Astrocyte of the hippocampus (primary cell): ENCODE measurements at regions not wholly inside any gene's neighbourhood (a gene's known extent, or its start where the extent isn't known, plus 50 kb on each side); places are given as distances from the start of the nearest gene placed in this dataset.

Source experiments
- DNase-seq: peaks from one replicate; pipeline ENCODE4 v3.0.0; 2011; ENCODE audit warnings: low read depth, low spot score

DNA sequence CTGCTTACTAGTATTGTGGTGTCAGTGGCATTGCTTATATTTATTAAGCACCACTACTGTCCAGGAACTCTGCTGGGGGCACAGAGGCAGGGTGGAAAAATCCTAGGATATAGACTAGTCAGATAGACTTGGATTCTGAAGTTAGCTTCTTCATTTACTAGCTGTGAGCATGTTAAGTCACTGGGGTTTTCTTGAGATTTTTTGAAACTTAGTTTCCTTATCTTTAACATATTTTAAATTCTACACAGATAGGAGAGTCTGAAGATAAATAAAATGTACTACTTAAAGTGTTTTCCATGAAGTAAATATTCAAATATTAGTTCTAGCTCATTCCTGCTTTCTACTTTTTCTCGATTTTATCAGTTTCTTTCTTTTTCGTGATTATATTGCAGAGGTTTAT lies 196.9 kb upstream of the GRID2 start:
- no peak for DNase-seq

DNA sequence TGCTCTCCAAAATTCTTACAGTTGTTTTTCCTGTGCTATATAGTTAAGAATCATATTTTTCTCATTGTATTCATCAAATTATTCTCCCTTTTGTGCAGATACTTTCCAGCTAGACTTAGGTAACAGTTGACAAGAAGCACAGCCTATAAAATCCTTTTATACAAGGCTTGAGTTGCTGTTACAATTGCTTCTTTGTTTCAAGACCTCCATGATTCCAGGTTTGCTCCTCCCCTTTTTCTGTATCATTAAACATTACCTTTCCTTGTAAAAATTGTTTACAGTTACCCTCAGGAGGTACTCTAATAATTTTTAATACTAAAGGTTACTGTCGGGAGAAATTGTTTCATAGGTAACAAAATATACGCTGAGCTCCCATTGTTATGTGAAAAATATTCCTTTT lies 192.3 kb upstream of the GRID2 start:
- DNase-seq, result no peak

DNA sequence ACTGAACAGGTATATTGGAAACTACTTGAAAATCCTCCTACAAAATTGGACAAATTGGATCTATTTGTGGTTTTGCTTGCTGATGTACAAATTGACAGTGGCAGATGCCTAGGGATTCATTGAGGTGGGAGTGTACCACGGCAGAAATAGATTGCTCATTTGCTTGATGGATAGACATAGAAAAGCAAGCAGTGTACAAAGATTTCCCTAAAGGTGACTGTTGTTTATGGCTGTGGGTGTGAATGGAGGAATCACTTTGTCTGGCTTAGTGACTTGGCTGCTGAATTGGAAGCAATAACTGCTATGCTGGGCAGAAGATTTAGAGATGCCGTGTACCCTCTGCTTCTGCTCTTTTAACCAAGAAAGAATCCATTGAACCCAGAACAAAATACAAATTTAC lies 191.0 kb upstream of the GRID2 start:
- DNase-seq, result no peak

DNA sequence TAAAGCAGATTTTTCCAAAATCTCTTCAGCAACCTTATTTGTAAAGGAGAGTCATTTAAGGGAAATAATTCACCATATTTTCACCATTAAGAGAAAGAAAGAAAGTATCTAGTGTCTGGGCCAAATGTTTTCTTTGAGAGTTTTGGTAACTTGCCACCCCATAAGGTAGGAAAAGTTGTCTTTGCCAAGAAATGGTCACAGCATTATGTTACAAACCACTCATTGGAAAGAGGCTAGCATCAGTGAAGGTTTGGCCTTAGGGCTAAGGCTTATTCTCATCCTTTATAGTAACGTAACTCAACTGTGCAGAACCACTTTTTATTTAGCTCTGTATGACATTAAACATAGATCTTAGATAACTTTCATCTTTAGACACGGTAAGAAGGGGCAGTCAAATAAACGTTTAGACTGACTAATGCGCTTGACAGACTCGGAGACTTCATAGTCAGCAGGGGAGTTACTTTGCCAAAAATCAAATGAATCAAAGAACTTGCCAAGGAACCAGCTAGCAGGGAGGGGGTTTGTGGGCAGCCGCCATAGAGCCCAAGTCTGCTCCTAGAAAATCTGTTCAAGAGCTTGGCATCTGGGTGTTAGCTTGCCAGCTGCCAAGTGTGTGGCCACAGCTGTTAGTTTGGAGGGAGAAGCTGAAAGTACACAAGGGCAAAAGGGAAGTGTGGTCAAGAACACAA lies 182.8 kb upstream of the GRID2 start:
- peak; percentile 86 for DNase-seq

DNA sequence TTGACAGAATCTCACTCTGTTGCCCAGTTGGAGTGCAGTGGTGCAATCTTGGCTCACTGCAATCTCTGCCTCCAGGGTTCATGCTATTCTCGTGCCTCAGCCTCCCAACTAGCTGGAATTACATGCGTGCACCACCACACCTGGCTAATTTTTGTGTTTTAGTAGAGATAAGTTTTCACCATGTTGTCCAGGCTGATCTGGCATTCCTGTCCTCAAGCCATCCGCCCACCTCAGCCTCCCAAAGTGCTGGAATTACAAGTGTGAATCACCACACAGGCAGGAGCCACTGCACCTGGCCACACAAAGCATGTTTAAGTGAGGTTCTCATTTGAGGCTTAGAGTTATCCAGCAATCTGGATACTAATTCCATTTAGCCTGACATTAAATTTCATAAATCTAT lies 180.9 kb upstream of the GRID2 start:
- DNase-seq, result no peak

DNA sequence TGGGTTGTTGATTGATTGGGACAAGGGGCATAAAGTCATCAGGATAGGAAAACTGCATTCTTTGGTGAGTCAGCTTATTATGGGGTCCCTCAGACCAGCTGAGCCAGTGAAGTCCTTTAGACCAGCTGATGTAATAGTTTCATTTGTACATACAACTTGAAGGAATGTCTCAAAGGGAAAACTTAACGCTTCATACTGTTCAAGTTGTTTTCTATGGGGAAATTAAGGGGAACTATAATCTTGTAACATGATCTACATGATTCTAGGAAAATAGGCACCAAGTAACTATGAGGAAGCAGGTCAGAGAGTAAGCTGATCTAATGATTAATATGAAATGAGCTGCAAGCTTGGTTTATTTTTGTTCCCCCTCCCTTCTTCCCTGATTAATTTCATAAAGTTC lies 175.1 kb upstream of the GRID2 start:
- no peak for DNase-seq

DNA sequence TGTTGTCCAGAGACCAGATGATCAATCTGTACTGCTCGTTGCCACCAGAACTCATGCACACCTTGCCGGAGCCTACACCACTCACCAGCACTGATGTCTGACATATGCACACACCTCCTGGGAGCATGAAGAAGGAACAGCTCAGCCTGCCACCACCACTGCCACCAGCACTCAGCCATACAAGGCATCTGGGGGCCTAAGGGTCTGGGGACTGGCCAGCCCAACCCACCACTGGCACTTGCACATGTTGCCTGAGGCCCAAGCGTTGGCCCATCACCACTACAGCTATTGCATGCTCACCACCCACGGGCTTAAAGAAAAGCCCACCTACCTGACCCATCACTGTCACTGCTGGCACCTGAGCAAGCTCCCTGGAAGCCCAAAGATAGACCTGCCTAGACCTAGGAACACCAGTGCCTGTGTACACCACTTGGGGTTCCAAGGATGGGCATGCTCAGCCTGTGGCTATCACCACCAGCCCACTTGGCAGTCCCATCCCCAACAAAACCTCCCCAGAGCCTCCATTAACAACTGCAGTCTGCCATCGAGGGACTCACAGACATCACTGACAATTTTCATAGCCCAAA lies 174.3 kb upstream of the GRID2 start:
- no peak for DNase-seq

DNA sequence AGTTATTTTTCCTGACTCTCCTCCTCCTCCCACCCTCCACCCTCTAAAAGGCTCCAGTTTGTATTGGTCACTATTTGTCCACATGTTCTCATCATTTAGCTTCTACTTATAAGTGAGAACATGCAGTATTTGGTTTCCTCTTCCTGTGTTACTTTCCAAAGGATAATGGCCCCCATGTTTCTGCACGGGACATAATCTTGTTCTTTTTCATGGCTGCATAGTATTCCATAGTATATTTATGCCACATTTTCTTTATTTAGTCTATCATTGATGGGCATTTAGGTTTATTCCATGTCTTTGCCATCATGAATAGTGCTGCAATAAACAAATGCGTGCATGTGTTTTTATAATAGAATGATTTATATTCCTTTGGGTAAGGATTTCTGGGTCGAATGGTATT lies 167.3 kb upstream of the GRID2 start:
- DNase-seq, result no peak

DNA sequence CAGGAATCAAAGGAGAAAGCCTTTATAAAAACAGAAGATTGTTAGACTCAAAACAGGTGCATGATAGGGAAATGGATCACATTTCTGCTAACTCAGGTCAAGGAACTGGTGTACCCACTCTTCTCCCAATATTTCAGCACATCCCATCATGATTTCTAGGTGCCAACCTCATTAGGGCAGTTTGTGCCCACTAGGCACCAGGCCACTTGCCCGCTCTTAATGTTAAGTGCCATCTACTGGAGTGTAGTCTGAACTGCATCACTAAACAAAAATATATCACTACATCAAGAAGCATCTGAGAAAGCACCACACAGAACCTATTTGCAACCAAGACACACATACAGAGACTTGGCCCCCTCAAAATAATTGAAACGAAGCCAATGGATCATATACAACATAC lies 140.4 kb upstream of the GRID2 start:
- DNase-seq, result peak; percentile 2

DNA sequence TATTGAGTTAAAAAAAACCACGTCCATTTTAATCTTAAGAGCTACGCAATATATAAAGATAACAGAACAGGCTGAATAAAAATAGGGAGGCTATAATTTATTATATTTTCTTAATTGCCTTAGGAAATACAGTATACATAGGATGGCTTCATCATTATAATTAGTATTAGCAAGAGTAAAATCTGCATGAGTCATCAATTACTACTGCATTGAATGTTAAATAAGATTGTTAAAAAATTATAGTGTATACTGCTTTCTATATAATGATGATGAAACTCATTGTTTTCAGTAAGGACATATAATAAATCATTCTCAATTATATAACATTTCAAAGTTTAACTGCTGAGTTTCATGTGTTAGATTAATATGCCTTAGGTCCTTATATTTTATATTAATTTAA lies 133.4 kb upstream of the GRID2 start:
- DNase-seq, result no peak

DNA sequence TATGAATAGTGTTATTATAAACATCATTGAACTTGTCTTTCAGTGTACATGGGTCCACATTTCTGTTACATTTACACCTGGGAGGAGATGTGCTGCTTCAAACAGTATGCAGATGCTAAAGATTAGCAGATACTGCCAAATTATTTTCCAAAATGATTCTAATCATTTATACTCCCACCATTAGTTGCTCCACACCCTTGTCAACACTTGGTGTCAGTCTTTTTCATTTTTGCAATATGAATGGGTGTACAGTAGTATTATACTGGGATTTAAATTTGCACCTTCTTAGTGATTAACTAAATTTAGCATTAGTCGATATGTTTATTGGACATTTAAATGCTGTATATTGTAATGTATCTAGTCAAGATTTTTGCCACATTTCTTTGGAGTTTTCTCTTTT lies 131.6 kb upstream of the GRID2 start:
- DNase-seq, result no peak

DNA sequence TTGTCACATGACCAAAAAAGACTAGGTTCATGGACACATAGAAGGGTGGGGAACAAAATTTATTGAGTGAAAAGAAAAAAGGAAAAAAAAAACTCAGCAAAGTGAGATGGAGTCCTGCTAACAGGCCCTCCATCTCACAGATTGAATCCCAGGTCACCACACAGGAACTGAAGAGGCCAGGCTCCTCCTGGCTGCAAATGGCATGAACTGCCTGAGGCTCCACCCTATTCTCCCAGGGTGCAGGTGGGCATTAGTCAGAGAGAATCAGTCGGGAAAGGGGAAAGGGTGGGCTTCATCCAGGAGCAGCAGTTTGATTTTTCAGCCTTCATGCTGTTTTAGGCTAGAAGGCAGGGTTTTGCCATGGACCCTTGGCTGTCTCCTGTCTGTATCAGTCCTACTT lies 128.5 kb upstream of the GRID2 start:
- DNase-seq, result no peak

DNA sequence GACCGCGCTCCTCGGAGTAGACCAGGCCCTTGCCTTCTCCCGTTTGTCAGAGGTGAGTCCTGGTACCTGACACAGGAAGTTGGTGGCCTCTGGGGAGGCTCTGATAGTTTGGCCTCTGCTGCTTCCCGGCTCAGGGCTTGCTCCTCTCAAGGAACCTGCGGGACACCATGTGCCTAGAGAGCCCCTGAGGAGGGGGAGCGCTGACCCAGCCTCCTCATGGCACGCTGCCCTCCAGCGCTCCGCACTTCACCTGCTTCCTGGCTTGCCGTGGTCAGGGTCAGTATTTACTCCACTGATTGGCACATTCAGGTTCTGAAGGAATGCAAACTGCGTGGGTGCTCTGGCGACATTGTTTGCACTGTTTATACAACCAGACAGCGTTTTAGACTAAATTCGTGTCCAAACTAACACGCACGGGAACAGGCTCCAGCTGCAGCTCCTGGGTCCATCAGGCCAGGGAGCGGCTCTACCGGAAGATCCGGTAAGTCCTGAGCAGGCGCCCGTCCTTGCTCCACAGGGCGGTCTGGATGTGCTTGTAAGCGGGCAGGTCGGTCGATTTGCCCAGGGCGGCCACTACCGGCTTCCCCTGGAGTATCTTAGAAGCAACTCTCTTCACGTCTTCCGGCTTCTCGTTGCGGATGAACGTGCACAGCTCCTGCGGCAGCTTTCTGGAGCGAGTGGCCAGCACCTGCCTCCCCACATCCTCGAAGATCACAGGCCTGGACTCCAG lies 121.6 kb upstream of the GRID2 start:
- DNase-seq, result no peak

DNA sequence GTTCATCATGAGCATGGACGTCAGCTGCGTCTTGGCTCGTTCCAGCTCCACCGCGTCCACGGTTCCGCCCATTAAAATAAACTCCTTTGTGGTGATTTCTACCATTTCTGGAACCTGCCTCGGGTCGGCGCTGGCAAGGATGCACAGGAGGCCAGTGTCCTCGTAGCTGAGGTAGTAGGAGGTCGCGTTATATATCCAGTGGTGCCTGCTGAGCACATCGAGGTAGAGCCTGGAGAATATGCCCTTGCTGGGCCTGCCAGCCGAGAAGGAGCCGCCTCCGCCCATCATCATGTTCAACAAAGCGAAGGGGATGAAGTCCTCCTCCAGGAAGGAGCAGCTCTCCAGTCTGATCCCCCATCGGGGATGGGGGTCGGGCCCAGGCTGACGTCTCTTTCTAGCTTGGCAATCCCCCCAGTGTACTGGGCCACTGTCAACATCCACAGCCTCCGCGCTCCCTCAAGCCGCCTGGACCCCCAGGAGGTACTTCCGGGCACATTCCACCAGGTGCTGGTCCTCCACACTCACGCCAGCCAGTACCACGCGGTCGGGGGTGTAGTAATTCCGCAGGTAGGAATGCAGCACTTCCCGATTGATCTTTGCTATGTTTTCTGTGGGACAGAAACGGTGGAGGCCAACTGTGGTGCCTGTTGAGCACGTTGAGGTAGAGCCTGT lies 120.9 kb upstream of the GRID2 start:
- no peak for DNase-seq

DNA sequence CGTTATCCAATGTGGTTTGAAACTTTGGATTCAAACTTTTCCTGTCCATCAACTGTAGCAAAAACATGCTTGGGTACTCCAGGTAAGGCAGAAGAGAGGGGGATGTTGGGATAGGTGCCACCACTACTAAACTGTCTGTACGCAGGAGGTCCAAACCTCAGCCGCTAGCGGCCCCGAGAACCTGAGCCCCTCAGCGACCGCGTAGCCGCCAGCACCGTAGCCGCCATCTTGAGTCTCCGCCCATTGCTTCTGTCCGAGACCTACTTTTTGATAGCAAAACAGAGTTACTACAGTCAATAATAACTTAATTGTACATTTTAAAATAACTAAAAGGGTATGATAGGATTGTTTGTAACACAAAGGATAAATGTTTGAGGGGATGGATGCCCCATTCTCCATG lies 119.9 kb upstream of the GRID2 start:
- no peak for DNase-seq

DNA sequence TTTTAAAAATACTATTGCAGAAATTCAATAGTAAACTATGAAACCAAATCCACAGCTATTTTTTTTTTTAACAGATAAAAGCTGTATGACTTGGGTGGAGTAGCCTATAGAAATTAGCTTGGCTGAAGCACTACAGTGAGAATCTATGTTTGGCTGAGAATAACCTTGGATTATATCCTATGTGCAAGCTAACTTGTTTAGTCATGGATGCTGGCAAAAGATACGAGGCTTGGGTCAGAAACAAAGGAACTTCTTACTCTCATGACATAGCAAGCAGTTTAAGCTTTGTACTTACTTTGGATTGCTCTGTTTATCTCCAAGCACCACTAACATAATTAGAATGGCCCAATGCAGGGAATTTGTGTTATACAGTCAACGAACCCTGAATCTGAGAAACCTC lies 119.2 kb upstream of the GRID2 start:
- DNase-seq, result no peak

DNA sequence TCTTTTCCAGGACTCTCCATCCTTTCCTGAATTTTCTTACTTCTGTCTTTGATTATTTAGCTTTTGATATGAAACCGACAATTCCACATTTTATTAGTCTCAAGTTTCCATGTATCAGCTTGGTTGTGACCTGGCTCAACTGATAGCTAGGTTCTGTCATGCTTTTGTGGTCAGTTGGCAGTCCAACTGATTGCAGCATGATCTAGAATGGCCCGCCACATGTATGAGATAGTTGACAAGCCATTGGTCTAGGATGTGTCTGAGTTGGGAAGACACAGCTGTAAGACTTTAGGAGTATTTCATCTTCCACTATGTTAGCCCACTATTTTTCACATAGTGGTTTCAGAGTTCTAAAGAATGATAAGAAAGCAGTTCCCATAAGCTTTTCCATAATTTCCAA lies 117.5 kb upstream of the GRID2 start:
- no peak for DNase-seq

DNA sequence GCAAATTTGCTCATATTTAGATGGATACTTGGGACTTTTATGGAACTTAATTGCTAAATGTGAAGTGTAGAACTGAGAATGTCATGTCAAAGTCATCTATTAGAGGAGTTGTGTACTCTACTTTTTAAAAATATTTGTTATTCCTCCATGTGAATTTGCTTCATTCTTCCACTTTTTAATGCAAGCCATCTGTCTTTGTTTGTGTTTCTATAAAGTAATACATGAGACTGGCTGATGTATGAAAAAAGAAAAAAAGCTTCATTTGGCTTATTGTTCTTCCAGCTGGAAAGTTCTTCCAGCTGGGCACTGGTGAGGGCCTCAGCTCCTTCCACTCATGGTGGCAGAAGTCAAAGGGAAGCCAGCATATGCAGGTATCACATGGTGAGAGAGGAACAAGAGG lies 114.6 kb upstream of the GRID2 start:
- DNase-seq, result no peak

DNA sequence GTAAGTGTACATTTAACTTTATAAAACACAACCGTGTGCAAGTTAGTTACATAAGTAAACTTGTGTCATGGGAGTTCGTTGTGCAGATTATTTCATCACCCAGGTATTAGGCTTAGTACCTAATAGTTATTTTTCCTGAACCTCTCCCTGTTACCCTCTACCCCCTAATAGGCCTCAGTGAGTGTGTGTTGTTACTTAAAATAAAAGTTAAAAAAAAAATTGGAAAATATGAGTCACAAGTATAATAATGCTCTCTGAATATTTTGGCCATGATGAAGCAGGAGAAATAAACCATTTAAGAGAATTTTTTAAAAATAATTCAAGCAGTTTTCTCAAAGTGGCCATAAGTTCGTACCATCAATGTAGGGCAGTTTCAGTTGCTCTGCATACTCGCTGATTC lies 105.1 kb upstream of the GRID2 start:
- DNase-seq, result peak; percentile 10

DNA sequence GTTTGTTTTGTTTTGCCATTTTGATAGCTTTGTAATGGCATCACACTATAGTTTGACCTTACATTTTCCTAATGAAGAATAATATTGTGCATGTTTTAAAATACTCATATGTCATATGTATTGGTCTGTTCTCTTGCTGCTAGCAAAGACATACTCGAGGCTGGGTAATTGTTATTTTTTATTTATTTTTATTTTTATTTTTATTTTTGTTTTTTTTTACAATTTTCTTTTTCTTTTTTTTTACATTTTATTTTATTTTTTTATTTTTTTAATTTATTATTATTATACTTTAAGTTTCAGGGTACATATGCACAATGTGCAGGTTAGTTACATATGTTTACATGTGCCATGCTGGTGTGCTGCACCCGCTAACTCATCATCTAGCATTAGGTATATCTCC lies 104.6 kb upstream of the GRID2 start:
- DNase-seq, result no peak

DNA sequence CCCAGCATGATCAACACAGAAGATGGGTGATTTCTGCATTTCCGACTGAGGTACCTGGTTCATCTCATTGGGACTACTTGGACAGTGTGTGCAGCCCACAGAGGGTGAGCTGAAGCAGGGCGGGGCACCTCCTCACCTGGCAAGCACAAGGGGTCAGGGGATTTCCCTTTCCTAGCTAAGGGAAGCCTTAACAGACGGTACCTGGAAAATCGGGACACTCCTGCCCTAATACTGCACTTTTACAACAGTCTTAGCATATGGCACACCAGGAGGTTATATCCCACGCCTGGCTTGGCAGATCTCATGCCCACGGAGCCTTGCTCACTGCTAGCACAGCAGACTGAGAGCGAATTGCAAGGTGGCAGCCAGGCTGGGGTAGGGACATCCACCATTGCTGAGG lies 92.9 kb upstream of the GRID2 start:
- no peak for DNase-seq

DNA sequence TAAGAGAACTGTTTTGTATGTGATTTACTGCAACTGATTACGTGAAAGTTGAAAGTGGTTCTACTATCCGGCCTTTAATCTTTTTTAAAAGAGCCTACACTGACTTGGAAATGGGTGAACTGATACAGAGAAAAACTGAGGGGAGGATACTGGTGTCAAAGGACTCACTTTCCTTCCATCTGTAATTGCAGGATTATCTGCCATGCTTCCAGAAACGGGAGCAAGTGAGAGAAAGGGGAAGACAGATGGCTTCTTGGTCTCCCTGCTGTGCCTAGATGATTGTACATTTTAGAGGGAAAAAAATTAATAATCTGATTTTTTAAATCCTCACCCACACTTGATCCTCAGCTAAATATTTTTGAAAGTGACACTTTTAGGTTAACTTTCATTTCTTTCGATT lies 88.3 kb upstream of the GRID2 start:
- no peak for DNase-seq

DNA sequence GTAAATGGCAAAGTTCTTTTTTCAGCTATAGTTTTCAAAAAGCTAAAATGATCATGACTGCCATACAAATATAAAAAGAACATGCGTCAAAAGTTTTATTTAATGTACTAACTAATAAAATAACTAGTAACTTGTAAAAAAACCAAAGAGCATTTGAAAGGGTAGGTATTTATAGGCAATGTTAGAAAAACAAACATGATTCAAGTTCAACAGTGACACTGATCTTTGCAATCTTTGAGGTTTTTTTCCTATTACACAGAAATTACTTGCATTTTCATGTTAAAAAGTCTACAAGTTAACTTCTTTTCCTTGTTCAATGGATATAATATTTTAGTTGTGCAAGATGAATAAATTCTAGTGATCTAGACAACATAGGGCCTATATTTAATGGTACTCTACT lies 72.3 kb upstream of the GRID2 start:
- DNase-seq, result no peak
